Parathyroid adenoma (tissue), 2 donors: ENCODE measurements at regions not wholly inside any gene's neighbourhood (a gene's known extent, or its start where the extent isn't known, plus 50 kb on each side); places are given as distances from the start of the nearest gene placed in this dataset.

Experiments used
- H2AFZ ChIP-seq: fragments of 300-600 bp; sonication (generic); one replicate; pipeline ENCODE4 v1.7.0; 2017; ENCODE audit warnings: antibody characterized with exemption, mild to moderate bottlenecking
- H3K27ac ChIP-seq: fragments of 300-600 bp; sonication (generic); one replicate; pipeline ENCODE4 v1.7.0; 2017
- H3K27me3 ChIP-seq: fragments of 300-600 bp; sonication (generic); one replicate; pipeline ENCODE4 v1.7.0; 2017; ENCODE audit warnings: low read length; ENCODE audit not compliant: control insufficient read depth, insufficient read depth
- H3K36me3 ChIP-seq: fragments of 300-600 bp; sonication (generic); one replicate; pipeline ENCODE4 v1.7.0; 2017; ENCODE audit warnings: low read length; ENCODE audit not compliant: control insufficient read depth, insufficient read depth
- H3K4me1 ChIP-seq: fragments of 300-600 bp; sonication (generic); one replicate; pipeline ENCODE4 v1.7.0; 2017; ENCODE audit warnings: control low read depth
- H3K4me2 ChIP-seq: fragments of 300-600 bp; sonication (generic); one replicate; pipeline ENCODE4 v1.7.0; 2017; ENCODE audit warnings: low read length
- H3K4me3 ChIP-seq: fragments of 300-600 bp; sonication (generic); one replicate; pipeline ENCODE4 v1.7.0; 2017; ENCODE audit warnings: low read depth, low read length
- H3K79me2 ChIP-seq: fragments of 300-600 bp; sonication (generic); one replicate; pipeline ENCODE4 v1.7.0; 2017; ENCODE audit warnings: control low read depth
- H3K9ac ChIP-seq: fragments of 300-600 bp; sonication (generic); one replicate; pipeline ENCODE4 v1.7.0; 2017; ENCODE audit warnings: mild to moderate bottlenecking
- H3K9me3 ChIP-seq: fragments of 300-600 bp; sonication (generic); one replicate; pipeline ENCODE4 v1.7.0; 2017; ENCODE audit warnings: low read length; ENCODE audit not compliant: control insufficient read depth
- TF ChIP-seq, protein P1 (sequence below): fragments of 300-600 bp; sonication (generic); IDR thresholded peaks from one replicate; pipeline ENCODE4 v1.7.0; 2017; ENCODE audit warnings: antibody characterized with exemption, mild to moderate bottlenecking
- donor health status: primary hyperparathyroidism.

GRCh38 chr4:25500626-25501316 is 123.7 kb downstream of the ANAPC4 start:
- Histone ChIP-seq H3K27ac (no peak overlapping the region), H3K9ac (no peak overlapping the region), H3K4me1 (no peaks in the 10 kb centered on the region), H2AFZ (no peak overlapping the region), H3K36me3 (no peaks in the 10 kb centered on the region), H3K79me2 (no peaks in the 10 kb centered on the region), H3K9me3 (no peaks in the 10 kb centered on the region), H3K4me3 (no peak overlapping the region), H3K27me3 (no peaks in the 10 kb centered on the region), H3K4me2 (no peak overlapping the region)
- TF ChIP-seq, protein P1, sequence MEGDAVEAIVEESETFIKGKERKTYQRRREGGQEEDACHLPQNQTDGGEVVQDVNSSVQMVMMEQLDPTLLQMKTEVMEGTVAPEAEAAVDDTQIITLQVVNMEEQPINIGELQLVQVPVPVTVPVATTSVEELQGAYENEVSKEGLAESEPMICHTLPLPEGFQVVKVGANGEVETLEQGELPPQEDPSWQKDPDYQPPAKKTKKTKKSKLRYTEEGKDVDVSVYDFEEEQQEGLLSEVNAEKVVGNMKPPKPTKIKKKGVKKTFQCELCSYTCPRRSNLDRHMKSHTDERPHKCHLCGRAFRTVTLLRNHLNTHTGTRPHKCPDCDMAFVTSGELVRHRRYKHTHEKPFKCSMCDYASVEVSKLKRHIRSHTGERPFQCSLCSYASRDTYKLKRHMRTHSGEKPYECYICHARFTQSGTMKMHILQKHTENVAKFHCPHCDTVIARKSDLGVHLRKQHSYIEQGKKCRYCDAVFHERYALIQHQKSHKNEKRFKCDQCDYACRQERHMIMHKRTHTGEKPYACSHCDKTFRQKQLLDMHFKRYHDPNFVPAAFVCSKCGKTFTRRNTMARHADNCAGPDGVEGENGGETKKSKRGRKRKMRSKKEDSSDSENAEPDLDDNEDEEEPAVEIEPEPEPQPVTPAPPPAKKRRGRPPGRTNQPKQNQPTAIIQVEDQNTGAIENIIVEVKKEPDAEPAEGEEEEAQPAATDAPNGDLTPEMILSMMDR, result no peak

- no peaks in the 10 kb centered on the region for H3K36me3 ChIP-seq
- H3K9me3 ChIP-seq, result no peaks in the 10 kb centered on the region
- no peak overlapping the region for H3K4me2 ChIP-seq
- no peak overlapping the region for H2AFZ ChIP-seq
- H3K27ac ChIP-seq, result no peak overlapping the region
- no peaks in the 10 kb centered on the region for H3K79me2 ChIP-seq
- TF ChIP-seq, protein P1, result no peak
- H3K4me3 ChIP-seq, result no peak overlapping the region
- no peak overlapping the region for H3K9ac ChIP-seq
- no peaks in the 10 kb centered on the region for H3K27me3 ChIP-seq
- no peaks in the 10 kb centered on the region for H3K4me1 ChIP-seq
These were observed 125.1 kb downstream of the ANAPC4 start for GRCh38 chr4:25502115-25502514.

DNA sequence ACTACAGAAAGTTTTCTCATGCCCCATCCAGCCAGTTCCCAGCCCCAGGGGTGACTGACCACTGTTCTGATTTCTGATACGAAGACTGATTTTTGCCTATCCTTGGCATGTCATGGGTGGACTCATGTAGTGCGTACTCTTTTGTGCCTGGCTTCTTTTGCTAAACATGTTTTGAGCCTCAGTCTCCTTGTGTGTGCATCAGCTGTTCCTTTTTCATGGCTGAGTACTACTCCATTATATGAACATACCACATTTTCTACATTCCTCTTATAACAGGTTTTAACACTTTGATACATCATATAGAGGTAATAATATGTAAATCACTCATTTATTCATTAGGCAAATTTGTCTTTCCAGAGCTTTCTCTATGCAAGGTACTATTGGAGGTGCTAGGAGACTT is 126.7 kb downstream of the ANAPC4 start:
- H2AFZ ChIP-seq, result no peak overlapping the region
- no peak overlapping the region for H3K4me3 ChIP-seq
- TF ChIP-seq, protein P1, result no peak
- no peak overlapping the region for H3K4me2 ChIP-seq
- H3K36me3 ChIP-seq, result no peaks in the 10 kb centered on the region
- H3K9me3 ChIP-seq, result no peaks in the 10 kb centered on the region
- no peak overlapping the region for H3K9ac ChIP-seq
- H3K27me3 ChIP-seq, result no peaks in the 10 kb centered on the region
- H3K79me2 ChIP-seq, result no peaks in the 10 kb centered on the region
- H3K27ac ChIP-seq, result no peak overlapping the region
- no peaks in the 10 kb centered on the region for H3K4me1 ChIP-seq

DNA sequence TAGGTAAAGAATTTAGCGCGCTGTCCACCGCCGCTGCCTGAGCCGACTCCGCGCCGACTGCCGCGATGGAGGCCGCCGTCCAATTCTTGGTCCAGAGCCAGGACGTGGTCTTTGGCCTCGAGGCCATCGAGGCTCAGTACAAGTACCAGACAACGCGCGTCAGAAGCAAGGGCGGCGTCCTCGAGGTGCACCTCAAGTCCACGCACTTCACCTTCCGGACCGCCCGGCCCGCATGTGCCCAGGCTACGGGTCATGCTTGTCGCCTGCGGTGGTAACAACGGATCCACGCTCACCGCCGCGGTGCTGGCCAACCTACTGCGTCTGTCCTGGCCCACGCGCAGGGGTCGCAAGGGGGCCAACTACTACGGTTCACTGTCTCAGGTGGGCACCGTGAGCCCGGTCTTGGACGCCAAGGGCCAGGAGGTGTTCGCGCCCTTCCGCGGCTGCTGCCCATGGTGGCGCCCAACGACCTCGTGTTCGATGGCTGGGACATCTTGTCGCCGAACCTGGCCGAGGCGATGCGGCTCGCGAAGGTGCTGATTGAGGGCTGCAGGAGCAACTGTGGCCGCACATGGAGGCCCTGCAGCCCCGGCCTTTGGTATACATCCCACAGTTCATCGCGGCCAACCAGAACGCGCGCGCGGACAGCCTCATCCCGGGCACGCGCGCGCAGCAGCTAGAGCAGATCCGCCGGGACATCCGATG is 128.0 kb downstream of the ANAPC4 start:
- Histone ChIP-seq H3K27ac (no peak overlapping the region), H3K4me3 (no peak overlapping the region), H2AFZ (no peak overlapping the region), H3K36me3 (no peaks in the 10 kb centered on the region), H3K27me3 (no peaks in the 10 kb centered on the region), H3K9me3 (no peaks in the 10 kb centered on the region), H3K4me1 (no peaks in the 10 kb centered on the region), H3K4me2 (no peak overlapping the region), H3K9ac (no peak overlapping the region), H3K79me2 (no peaks in the 10 kb centered on the region)
- TF ChIP-seq, protein P1, result no peak

DNA sequence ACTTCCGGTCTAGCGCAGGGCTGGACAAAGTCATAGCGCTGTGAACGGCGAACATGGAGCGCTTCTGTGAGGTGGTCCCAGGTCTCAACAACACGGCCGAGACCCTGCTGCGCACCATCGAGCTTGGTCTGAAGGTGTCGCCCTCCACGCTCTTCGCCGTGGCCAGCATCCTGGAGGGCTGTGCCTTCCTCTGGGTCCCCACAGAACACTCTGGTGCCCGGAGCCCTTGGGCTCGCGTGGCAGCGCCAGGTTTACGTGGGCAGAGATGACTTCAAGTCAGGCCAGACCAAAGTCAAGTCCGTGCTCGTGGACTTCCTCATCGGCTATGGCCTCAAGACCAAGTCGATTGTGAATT is 128.6 kb downstream of the ANAPC4 start:
- H3K4me2 ChIP-seq, result no peak overlapping the region
- H3K27ac ChIP-seq, result no peak overlapping the region
- H2AFZ ChIP-seq, result no peak overlapping the region
- no peaks in the 10 kb centered on the region for H3K4me1 ChIP-seq
- H3K27me3 ChIP-seq, result no peaks in the 10 kb centered on the region
- no peaks in the 10 kb centered on the region for H3K79me2 ChIP-seq
- no peaks in the 10 kb centered on the region for H3K9me3 ChIP-seq
- no peak overlapping the region for H3K4me3 ChIP-seq
- no peaks in the 10 kb centered on the region for H3K36me3 ChIP-seq
- TF ChIP-seq, protein P1, result no peak
- H3K9ac ChIP-seq, result no peak overlapping the region
